ENCODE measurements at regions not wholly inside any gene's neighbourhood (a gene's known extent, or its start where the extent isn't known, plus 50 kb on each side); places are given as distances from the start of the nearest gene placed in this dataset.
"Not testable (repeated sequence)": the region's sequence is repeated elsewhere in the genome, so short reads cannot be mapped to it uniquely, and the experiment has no call there.

GRCh38 chr2:132068407-132068806 is 93.3 kb downstream of the ANKRD30BL start:
- not testable (repeated sequence) for DNase-seq (ENCODE audit: low spot score)

GRCh38 chr2:132065391-132065790 is 96.4 kb downstream of the ANKRD30BL start:
- DNase-seq (ENCODE audit: low spot score) = not testable (repeated sequence)

DNA sequence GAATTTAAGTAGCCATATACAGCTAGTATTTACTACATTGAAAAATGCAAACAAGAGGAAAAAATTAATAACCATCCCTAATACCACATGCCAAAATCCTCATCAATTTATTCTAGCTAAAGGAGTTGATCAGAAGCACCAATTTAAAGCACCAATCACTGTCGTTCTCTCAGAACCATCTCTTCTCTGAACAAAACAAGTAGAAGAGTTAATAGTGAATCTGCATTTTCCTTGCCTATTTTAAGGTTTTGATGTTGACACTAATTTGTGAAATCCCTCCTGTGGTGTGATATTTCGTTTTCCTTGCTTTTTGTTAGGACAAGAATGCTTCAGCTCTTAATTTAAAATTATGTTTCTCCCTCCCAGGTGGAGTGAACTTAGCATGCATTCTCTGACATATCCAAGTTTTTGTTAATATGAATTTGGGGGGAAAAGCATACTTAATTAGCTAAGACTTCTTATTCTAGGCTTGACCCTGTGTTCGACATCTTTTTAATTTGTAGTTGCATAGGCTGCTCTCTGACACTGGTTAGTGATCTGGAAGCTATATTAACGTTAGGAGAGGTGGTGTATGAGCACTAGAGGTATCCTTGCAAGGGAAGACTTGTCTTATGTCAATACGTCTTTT is 122.0 kb downstream of the ANKRD30BL start:
- not testable (repeated sequence) for DNase-seq (ENCODE audit: low spot score)

GRCh38 chr2:132038883-132039235 is 122.9 kb downstream of the ANKRD30BL start:
- DNase-seq (ENCODE audit: low spot score) = not testable (repeated sequence)

DNA sequence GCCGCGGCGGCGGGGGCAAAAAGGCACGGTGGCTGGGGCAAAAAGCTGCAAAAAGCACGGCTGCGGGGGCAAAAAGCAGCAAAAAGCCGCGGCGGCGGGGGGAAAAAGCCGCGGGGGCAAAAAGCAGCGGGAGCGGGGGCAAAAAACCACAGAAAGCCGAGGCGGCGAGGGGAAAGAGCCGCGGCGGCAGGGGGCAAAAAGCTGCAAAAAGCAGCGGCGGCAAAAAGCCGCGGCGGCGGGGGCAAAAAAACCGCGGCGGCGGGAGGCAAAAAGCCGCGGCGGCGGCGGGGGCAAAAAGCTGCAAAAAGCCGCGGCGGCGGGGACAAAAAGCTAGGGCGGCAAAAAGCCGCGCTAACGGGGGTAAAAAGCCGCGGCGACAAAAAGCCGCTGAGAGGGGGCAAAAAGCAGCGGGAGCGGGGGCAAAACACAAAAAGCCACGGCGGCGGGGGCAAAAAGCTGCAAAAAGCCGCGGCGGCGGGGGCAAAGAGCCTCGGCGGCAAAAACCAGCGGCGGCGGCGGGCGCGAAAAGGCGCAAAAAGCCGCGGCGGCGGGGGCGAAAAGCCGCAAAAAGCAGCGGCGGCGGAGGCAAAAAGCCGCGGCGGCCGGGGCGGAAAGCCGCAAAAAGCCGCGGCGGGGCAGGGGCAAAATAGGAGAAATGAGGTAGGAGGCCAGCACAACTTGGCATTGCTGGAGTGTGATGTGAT is 123.4 kb downstream of the ANKRD30BL start:
- DNase-seq (ENCODE audit: low spot score) = no peak

GRCh38 chr2:132037527-132038178 is 124.1 kb downstream of the ANKRD30BL start:
- DNase-seq (ENCODE audit: low spot score) = no peak

DNA sequence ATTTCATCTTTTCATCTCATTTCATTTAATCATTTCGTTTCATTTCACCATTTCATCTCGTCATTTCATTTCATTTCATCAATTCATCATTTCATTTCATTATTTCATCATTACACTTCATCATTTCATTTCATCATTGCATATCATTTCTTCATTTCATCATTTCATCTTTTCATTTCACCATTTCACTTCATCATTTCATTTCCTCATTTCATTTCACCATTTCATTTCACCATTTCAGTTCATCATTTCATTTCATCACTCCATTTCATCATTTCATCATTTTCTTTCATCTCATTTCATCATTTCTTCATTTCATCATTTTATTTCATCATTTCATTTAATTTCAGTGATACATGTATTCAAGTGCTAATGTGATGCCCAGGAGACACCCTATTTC is 127.1 kb downstream of the ANKRD30BL start:
- DNase-seq (ENCODE audit: low spot score) = no peak

- DNase-seq (ENCODE audit: low spot score) = no peak
These were observed 127.8 kb downstream of the ANKRD30BL start for GRCh38 chr2:132033949-132034348.

GRCh38 chr2:132033365-132033764 is 128.4 kb downstream of the ANKRD30BL start:
- DNase-seq (ENCODE audit: low spot score) = no peak

DNA sequence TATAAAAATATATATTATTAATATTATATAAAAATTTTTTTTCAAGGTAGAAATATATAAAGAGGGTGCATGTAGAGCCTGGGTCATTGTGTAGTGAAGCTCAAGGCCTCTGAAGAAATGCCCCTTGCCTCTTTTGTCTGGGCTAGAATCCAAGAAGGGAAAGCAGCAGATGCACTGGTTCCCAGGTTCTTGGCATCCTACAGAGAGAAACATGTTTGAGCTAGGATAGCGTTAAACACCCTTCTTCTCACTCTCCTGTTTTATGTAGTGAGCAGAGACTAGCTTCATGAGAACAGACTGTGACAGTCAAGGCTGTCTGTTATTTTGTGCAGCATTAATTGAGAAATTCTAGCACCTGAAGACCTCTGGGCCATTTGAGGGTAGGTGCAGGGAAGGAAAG is 149.7 kb downstream of the ANKRD30BL start:
- DNase-seq (ENCODE audit: low spot score) = not testable (repeated sequence)

DNA sequence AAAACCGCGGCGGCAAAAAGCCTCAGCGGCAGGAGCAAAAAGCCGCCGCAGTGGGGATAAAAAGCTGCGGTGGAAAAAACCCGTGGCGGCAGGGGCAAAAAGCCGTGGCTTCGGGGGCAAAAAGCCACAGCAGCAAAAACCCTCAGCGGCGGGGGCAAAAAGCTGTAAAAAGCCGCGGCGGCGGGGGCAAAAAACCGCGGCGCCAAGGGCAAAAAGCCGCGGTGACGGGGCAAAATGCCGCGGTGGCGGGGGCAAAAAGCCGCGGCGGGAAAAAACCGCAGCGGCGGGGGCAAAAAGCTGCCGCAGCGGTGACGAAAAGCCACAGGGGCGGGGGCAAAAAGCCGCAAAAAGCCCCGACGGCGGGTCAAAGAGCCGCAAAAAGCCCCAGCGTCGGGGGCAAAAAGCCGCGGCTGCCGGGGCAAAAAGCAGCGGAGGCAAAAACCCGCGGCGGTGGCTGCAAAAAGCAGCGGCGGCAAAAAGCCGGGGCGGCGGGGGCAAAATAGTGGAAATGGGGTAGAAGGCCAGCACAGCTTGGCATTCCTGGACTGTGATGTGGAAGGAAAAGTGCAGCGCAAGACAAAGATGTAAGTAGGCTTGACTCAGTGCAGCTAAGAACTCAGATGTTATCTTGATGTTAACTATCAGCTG is 151.8 kb downstream of the ANKRD30BL start:
- DNase-seq (ENCODE audit: low spot score) = no peak

GRCh38 chr2:132009177-132009873 is 152.4 kb downstream of the ANKRD30BL start:
- DNase-seq (ENCODE audit: low spot score) = no peak

DNA sequence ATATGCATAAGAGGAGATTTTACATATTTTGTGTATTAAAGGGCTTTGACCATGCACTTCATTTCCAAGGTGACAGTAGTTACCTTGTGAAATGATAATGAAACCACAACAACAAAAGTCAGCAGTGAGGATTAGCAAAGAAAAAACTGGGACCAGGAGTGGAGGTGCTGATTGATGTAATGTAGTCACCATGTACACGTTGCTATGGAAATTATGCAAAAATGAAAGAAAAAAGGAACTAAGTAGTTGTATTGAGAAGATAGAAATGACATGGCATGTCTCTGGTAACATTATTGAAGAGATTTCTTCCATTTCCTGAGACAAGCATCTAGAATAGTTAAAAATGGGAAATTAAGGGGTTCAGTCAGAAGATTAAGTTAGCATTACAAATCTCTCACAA is 171.0 kb downstream of the ANKRD30BL start:
- DNase-seq (ENCODE audit: low spot score) = not testable (repeated sequence)

- DNase-seq (ENCODE audit: low spot score) = not testable (repeated sequence)
These were observed 195.1 kb downstream of the ANKRD30BL start for GRCh38 chr2:131966671-131967070.

GRCh38 chr2:131966256-131966655 is 195.5 kb downstream of the ANKRD30BL start:
- no peak for DNase-seq (ENCODE audit: low spot score)

DNA sequence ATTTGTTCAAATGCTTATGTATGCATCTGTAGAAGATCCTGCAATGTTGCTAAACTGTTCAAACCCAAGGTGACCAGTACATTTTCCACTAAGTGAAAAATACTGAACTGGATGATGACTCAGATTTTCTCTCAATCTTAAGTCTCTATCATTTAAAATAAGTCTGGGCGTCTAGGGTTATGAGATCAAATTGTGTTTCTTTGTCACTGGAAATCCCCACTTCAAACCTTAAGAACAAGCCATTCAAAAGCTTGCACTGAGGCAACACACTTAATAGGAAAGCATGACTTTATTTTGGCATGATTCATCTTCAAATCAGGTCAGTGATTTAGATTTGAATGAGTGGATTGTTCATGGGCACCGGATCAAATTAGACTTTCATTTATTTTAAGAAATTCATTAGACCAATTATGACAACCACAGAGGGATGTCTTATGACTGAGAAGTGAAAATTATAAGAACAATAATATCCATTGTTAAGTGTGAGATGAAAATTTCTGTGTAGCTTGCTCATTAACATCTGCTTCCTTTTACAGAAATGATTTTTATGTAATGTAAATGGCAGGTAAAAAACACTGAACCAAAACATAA is 203.6 kb downstream of the ANKRD30BL start:
- not testable (repeated sequence) for DNase-seq (ENCODE audit: low spot score)

- not testable (repeated sequence) for DNase-seq (ENCODE audit: low spot score)
These were observed 213.1 kb downstream of the ANKRD30BL start for GRCh38 chr2:131948641-131949040.

DNA sequence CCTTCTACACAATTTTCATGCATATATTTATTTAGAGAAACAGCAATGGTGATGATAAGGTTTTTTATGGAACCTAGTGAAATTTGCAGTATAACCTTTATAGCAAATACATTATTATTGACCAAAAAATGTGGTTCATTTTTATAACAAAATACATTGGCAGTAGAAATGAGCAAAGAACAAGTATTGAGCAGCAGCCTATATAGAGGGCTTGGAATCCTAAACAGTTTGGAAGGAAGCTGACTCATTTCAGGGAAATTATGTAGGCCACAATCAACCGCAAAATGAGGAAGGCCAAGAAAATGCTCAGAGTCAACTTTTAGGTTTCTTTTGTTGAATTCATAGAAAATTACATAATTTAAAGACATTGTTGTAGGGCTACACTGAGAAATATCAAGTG is 238.5 kb downstream of the ANKRD30BL start:
- DNase-seq (ENCODE audit: low spot score) = peak; percentile 2

DNA sequence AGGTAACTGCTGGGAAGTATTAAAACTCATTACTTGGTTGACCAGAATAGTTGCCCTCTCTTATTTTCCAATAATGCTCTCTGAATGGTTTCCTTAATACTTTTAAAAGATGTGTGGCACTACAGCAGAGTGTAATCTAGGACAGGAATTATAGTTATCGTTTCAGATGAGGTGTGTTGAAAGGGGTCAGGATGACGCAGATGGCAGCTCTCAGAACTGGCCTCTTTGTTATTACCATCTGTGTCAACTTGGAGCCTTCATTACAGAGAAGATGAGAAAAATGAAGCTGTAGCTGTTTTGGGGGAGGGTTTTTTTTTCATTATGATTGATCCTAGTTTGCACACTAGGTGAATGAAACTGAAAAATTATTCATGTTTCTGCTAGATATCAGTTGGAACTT is 238.9 kb downstream of the ANKRD30BL start:
- not testable (repeated sequence) for DNase-seq (ENCODE audit: low spot score)
